ENCODE measurements at regions not wholly inside any gene's neighbourhood (a gene's known extent, or its start where the extent isn't known, plus 50 kb on each side); places are given as distances from the start of the nearest gene placed in this dataset.

DNA sequence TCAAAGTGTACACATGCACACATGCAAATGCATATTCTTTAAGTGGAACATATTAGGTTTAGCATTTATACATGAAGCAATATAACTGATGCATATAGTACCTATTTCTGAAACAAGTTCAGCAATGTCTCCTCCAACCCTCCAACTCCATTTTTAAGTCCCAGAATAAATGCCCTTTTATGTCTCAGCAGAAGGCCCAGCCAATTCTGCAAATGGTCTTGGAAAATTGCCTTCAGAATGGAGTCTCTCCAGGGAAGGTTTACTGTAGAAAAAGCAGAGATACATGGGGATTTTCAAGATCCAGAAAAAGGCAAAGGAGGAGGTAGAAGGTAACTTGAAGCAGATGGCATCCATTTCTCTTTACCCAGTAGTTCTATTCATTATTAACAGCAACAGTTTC is 633.3 kb downstream of the MAFB start:
- DNase-seq (ENCODE audit: low read depth): no peak
- no peaks in the 10 kb centered on the region for H3K36me3 ChIP-seq (ENCODE audit: control insufficient read depth, insufficient read depth, low read length)
- H3K4me3 ChIP-seq (ENCODE audit: low read depth, low read length): no peak overlapping the region
- TF ChIP-seq, protein P1, sequence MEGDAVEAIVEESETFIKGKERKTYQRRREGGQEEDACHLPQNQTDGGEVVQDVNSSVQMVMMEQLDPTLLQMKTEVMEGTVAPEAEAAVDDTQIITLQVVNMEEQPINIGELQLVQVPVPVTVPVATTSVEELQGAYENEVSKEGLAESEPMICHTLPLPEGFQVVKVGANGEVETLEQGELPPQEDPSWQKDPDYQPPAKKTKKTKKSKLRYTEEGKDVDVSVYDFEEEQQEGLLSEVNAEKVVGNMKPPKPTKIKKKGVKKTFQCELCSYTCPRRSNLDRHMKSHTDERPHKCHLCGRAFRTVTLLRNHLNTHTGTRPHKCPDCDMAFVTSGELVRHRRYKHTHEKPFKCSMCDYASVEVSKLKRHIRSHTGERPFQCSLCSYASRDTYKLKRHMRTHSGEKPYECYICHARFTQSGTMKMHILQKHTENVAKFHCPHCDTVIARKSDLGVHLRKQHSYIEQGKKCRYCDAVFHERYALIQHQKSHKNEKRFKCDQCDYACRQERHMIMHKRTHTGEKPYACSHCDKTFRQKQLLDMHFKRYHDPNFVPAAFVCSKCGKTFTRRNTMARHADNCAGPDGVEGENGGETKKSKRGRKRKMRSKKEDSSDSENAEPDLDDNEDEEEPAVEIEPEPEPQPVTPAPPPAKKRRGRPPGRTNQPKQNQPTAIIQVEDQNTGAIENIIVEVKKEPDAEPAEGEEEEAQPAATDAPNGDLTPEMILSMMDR (IDR thresholded peaks at IDR 0.05; ENCODE audit: insufficient read depth, low read length, poor library complexity, severe bottlenecking): no peak
- H3K27me3 ChIP-seq (ENCODE audit: control insufficient read depth, insufficient read depth, low read length): no peaks in the 10 kb centered on the region

DNA sequence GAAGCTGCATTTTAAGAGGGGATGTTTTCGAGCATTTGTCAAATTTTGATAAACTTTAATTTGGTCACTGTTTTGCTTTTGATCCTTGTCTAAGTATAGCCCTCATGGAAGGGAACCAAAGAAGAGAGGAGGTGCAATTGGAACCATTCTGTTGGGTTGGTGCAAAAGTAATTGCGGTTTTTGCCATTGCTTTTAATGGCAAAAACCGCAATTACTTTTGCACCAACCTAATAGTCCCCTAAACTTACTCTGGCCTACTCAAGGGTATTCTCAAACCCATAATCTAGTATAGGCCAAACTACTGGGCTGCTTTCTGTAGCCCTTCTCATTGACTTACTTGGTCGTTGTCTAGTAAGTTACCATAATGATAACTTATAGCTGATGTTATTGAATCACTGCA is 634.7 kb downstream of the MAFB start:
- no peaks in the 10 kb centered on the region for H3K36me3 ChIP-seq (ENCODE audit: control insufficient read depth, insufficient read depth, low read length)
- H3K27me3 ChIP-seq (ENCODE audit: control insufficient read depth, insufficient read depth, low read length): no peaks in the 10 kb centered on the region
- DNase-seq (ENCODE audit: low read depth): no peak
- TF ChIP-seq, protein P1 (IDR thresholded peaks at IDR 0.05; ENCODE audit: insufficient read depth, low read length, poor library complexity, severe bottlenecking): no peak
- no peak overlapping the region for H3K4me3 ChIP-seq (ENCODE audit: low read depth, low read length)

DNA sequence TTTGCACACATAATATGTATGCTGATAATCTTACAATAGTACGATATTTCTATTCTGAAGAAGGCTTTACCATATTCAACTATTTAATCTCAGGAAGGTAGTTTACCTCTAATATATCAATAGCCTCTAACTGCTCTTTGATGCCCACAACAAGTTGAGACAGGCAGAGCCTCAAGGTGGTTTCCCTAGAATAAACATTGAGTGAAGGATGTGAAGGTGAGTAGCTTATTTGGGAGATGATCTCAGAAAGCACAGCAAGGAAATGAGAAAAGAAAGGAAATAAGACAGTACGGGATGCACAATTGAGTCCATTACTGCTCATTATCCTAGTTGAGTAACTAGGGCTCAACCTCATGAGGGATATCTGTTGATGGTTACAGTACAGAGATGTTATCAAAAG is 638.4 kb downstream of the MAFB start:
- no peaks in the 10 kb centered on the region for H3K27me3 ChIP-seq (ENCODE audit: control insufficient read depth, insufficient read depth, low read length)
- TF ChIP-seq, protein P1 (IDR thresholded peaks at IDR 0.05; ENCODE audit: insufficient read depth, low read length, poor library complexity, severe bottlenecking): no peak
- no peak overlapping the region for H3K4me3 ChIP-seq (ENCODE audit: low read depth, low read length)
- H3K36me3 ChIP-seq (ENCODE audit: control insufficient read depth, insufficient read depth, low read length): no peaks in the 10 kb centered on the region
- DNase-seq (ENCODE audit: low read depth): no peak

DNA sequence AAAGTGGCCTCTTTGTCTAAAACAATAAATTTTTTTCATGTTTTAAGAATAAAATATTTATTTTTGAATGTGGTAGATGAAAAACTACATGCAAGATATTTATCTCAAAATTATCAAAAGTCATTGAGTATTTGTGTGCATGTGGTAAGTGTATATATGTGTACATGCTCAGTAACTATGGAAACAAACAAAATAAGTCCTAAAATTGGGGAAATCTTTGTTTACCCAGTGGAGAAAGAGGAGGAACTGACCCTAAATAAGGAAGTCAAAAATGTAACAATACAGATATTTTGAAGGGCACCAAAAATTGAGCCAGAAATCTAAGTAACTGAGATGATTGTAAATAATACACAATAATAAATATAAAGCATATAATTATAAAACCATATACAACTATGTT is 639.2 kb downstream of the MAFB start:
- Histone ChIP-seq H3K27me3 (ENCODE audit: control insufficient read depth, insufficient read depth, low read length) (no peaks in the 10 kb centered on the region), H3K36me3 (ENCODE audit: control insufficient read depth, insufficient read depth, low read length) (no peaks in the 10 kb centered on the region), H3K4me3 (ENCODE audit: low read depth, low read length) (no peak overlapping the region)
- TF ChIP-seq, protein P1 (IDR thresholded peaks at IDR 0.05; ENCODE audit: insufficient read depth, low read length, poor library complexity, severe bottlenecking): no peak
- DNase-seq (ENCODE audit: low read depth): no peak

DNA sequence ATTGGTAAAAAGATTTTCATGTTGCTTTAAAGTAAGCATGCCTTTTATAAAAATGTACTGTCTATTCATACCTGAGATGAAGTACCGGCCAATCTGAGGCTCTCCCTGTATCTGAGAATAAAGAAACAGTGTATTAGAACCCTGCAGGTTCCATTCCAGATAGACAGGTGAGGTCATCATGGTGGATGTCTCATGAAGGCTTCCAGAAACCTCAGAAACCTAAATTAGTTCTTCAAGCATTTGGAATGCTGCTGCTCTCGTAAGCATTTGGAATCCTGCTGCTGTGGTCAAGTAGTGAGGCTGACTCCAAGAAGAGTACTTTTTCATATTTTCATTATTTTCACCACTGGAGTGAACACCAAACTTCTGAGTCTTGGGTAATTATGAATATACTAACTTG is 642.3 kb downstream of the MAFB start:
- DNase-seq (ENCODE audit: low read depth): no peak
- H3K36me3 ChIP-seq (ENCODE audit: control insufficient read depth, insufficient read depth, low read length): no peaks in the 10 kb centered on the region
- H3K4me3 ChIP-seq (ENCODE audit: low read depth, low read length): no peak overlapping the region
- no peaks in the 10 kb centered on the region for H3K27me3 ChIP-seq (ENCODE audit: control insufficient read depth, insufficient read depth, low read length)
- TF ChIP-seq, protein P1 (IDR thresholded peaks at IDR 0.05; ENCODE audit: insufficient read depth, low read length, poor library complexity, severe bottlenecking): no peak

DNA sequence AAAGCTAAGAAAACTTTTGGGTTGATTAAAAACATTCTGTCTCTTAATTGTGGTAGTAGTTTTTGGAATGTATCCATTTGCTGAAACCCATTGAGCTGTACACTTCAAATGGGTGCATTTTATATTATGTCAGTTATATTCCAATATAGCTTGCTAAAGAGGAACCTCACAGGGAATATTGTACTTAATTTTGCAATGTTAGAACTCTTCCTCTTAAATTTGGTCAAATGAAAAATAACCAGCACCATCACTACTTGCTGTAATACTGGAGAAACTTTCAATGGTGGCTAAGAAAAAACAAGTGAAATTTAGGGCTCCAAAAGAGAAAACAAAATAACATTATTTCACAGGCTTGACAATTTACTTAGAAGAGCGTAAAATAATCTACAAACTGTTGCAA is 651.5 kb downstream of the MAFB start:
- H3K27me3 ChIP-seq (ENCODE audit: control insufficient read depth, insufficient read depth, low read length): no peaks in the 10 kb centered on the region
- H3K36me3 ChIP-seq (ENCODE audit: control insufficient read depth, insufficient read depth, low read length): no peaks in the 10 kb centered on the region
- TF ChIP-seq, protein P1 (IDR thresholded peaks at IDR 0.05; ENCODE audit: insufficient read depth, low read length, poor library complexity, severe bottlenecking): no peak
- DNase-seq (ENCODE audit: low read depth): no peak
- no peak overlapping the region for H3K4me3 ChIP-seq (ENCODE audit: low read depth, low read length)

All from kidney epithelial cell (primary cell).